HCT116 (cell line): ENCODE measurements at regions not wholly inside any gene's neighbourhood (a gene's known extent, or its start where the extent isn't known, plus 50 kb on each side); places are given as distances from the start of the nearest gene placed in this dataset.
"Not testable (repeated sequence)": the region's sequence is repeated elsewhere in the genome, so short reads cannot be mapped to it uniquely, and the experiment has no call there.

Source experiments
- ATAC-seq: fragments of 200-7000 bp; cut with Tn5 transposase; 2 replicates; pipeline ENCODE4 v1.9.1; 2020; ENCODE audit warnings: mild to moderate bottlenecking, moderate library complexity
- BruUV-seq: library from RNA; stranded (reverse); fragments of 400-500 nt; replicated peaks from 2 replicates; lab custom pipeline; 2021; lab: Mats Ljungman, UMichigan
- CTCF ChIA-PET: fragments of 300-600 bp; sonication (Branson Sonifier 250); formaldehyde crosslinking; loops from one replicate; lab custom pipeline; 2021; ENCODE audit warnings: antibody characterized with exemption; lab: Charles Lee
- POLR2A ChIA-PET: fragments of 300-600, 350-600 bp; sonication (Branson Sonifier 250); formaldehyde crosslinking; loops from one replicate; lab custom pipeline; 2021; ENCODE audit warnings: antibody characterized with exemption; lab: Charles Lee
- RAD21 ChIA-PET, 2 experiments: fragments of 300-600 bp; sonication (Branson Sonifier 250); formaldehyde crosslinking; loops; one replicate each; lab custom pipeline; 2023; ENCODE audit warnings: low total read pairs in 2 of 2; ENCODE audit not compliant: uncharacterized antibody in 2 of 2, unreplicated experiment in 2 of 2, low non-redundant PET in 1 of 2; lab: Charles Lee
- DNase-seq: peaks from one replicate; pipeline ENCODE4 v3.0.0-alpha.2; 2010; ENCODE audit warnings: low read depth, low spot score
- H2AFZ ChIP-seq: fragments of 200-600 bp; shearing (Covaris generic), sonication (generic); 2 replicates; pipeline ENCODE4 v1.6.1; 2017; ENCODE audit warnings: low read depth, mixed run types, mixed read lengths, antibody characterized with exemption, low read length; ENCODE audit not compliant: poor library complexity, severe bottlenecking
- H3K27ac ChIP-seq: 2 replicates; pipeline ENCODE4 v1.5.1; 2012; ENCODE audit warnings: low read depth, low read length
- H3K27me3 ChIP-seq: fragments of 200-600 bp; sonication (generic); 2 replicates; pipeline ENCODE4 v1.6.1; 2016; ENCODE audit warnings: mixed run types, low read length, mixed read lengths; ENCODE audit not compliant: insufficient read depth
- H3K36me3 ChIP-seq, 2 experiments: fragments of 200-500 bp in 1 of 2; fragments of 200-600 bp in 1 of 2; sonication (Bioruptor generic) in 1 of 2; sonication (generic) in 1 of 2; 2 replicates each; pipeline versions ENCODE4 v1.5.1 to v1.6.1; 2014 to 2016; ENCODE audit warnings: low read length in 2 of 2, inconsistent platforms in 1 of 2, mixed read lengths in 1 of 2, mixed run types in 1 of 2; ENCODE audit not compliant: insufficient read depth in 2 of 2, control insufficient read depth in 1 of 2
- H3K4me1 ChIP-seq, 2 experiments: fragments of 200-600 bp in 1 of 2; sonication (generic) in 1 of 2; 2 replicates each; pipeline versions ENCODE4 v1.5.1 to v1.6.1; 2012 to 2017; ENCODE audit warnings: low read length in 2 of 2, inconsistent platforms in 1 of 2, mild to moderate bottlenecking in 1 of 2, mixed read lengths in 1 of 2, mixed run types in 1 of 2, moderate library complexity in 1 of 2; ENCODE audit not compliant: insufficient read depth in 2 of 2, control insufficient read depth in 1 of 2
- H3K4me2 ChIP-seq: fragments of 200-600 bp; sonication (generic); 2 replicates; pipeline ENCODE4 v1.6.1; 2017; ENCODE audit warnings: mixed run types, low read length, mixed read lengths
- H3K4me3 ChIP-seq, 2 experiments: fragments of 200-600 bp in 1 of 2; sonication (generic) in 1 of 2; replicated peaks in 1 of 2; 2 replicates each; pipeline ENCODE4 v1.5.1; 2011 to 2016; ENCODE audit warnings: low read length in 2 of 2, control low read depth in 1 of 2, low read depth in 1 of 2, mild to moderate bottlenecking in 1 of 2, mixed read lengths in 1 of 2, mixed run types in 1 of 2
- H3K79me2 ChIP-seq: fragments of 200-600 bp; sonication (generic); 2 replicates; pipeline ENCODE4 v1.6.1; 2017; ENCODE audit warnings: mild to moderate bottlenecking, mixed run types, low read length, moderate library complexity, mixed read lengths; ENCODE audit not compliant: insufficient read depth
- H3K9ac ChIP-seq: fragments of 200-600 bp; sonication (generic); 2 replicates; pipeline ENCODE4 v1.6.1; 2016; ENCODE audit warnings: low read length, mixed read lengths
- H3K9me2 ChIP-seq: fragments of 200-600 bp; sonication (generic), shearing (Covaris generic); 2 replicates; pipeline ENCODE4 v1.6.1; 2017; ENCODE audit warnings: mixed run types, mild to moderate bottlenecking, moderate library complexity; ENCODE audit not compliant: insufficient read depth
- H3K9me3 ChIP-seq, 2 experiments: fragments of 200-500 bp in 1 of 2; fragments of 200-600 bp in 1 of 2; sonication (Bioruptor generic) in 1 of 2; sonication (generic) in 1 of 2; 2 replicates each; pipeline ENCODE4 v1.6.1; 2014 to 2017; ENCODE audit warnings: low read length in 2 of 2, mixed read lengths in 2 of 2, inconsistent platforms in 1 of 2, low read depth in 1 of 2, mild to moderate bottlenecking in 1 of 2, mixed run types in 1 of 2, moderate library complexity in 1 of 2; ENCODE audit not compliant: control insufficient read depth in 1 of 2, insufficient read depth in 1 of 2
- H4K20me1 ChIP-seq: fragments of 200-600 bp; sonication (generic), shearing (Covaris generic); 2 replicates; pipeline ENCODE4 v1.6.1; 2017; ENCODE audit warnings: mixed run types, mild to moderate bottlenecking, moderate library complexity; ENCODE audit not compliant: insufficient read depth
- EGR1 ChIP-seq: IDR thresholded peaks from 2 replicates; pipeline ENCODE4 v1.6.1; 2012; ENCODE audit warnings: low read depth
- EZH2phosphoT487 ChIP-seq: fragments of 200-600 bp; IDR thresholded peaks from 2 replicates; pipeline ENCODE4 v1.6.1; 2018; ENCODE audit warnings: antibody characterized with exemption, borderline replicate concordance
- FOSL1 ChIP-seq: IDR thresholded peaks from 2 replicates; pipeline ENCODE4 v1.6.1; 2012; ENCODE audit warnings: low read depth
- JUND ChIP-seq: IDR thresholded peaks from 2 replicates; pipeline ENCODE4 v1.6.1; 2012
- POLR2A ChIP-seq: IDR thresholded peaks from 2 replicates; pipeline ENCODE4 v1.7.0; 2011; ENCODE audit warnings: borderline replicate concordance; ENCODE audit not compliant: insufficient read depth, insufficient read length; ENCODE audit errors: extremely low read depth
- SIN3A ChIP-seq: IDR thresholded peaks from 2 replicates; pipeline ENCODE4 v1.6.1; 2012; ENCODE audit warnings: low read depth
- SP1 ChIP-seq: IDR thresholded peaks from 2 replicates; pipeline ENCODE4 v1.6.1; 2012; ENCODE audit warnings: low read depth
- ZFX ChIP-seq: fragments of 450-650 bp; IDR thresholded peaks from 2 replicates; pipeline ENCODE4 v1.6.1; 2017
- intact Hi-C: fragments of 100-400 bp; cut with micrococcal nuclease; formaldehyde crosslinking; loops from 2 replicates; pipeline ENCODE4 v1.10.0; 2022
- TF ChIP-seq, protein P1 (sequence below), 3 experiments: fragments of 200-600 bp in 1 of 3; sonication (generic) in 1 of 3; IDR thresholded peaks in 2 of 3; conservative IDR thresholded peaks in 1 of 3; 2 replicates each; pipeline ENCODE4 v1.5.1; 2012 to 2017; ENCODE audit warnings: low read depth in 2 of 3, low read length in 2 of 3, antibody characterized with exemption in 1 of 3, borderline replicate concordance in 1 of 3, control low read depth in 1 of 3, mild to moderate bottlenecking in 1 of 3, mixed read lengths in 1 of 3, mixed run types in 1 of 3, moderate library complexity in 1 of 3; ENCODE audit not compliant: insufficient read depth in 1 of 3

DNA sequence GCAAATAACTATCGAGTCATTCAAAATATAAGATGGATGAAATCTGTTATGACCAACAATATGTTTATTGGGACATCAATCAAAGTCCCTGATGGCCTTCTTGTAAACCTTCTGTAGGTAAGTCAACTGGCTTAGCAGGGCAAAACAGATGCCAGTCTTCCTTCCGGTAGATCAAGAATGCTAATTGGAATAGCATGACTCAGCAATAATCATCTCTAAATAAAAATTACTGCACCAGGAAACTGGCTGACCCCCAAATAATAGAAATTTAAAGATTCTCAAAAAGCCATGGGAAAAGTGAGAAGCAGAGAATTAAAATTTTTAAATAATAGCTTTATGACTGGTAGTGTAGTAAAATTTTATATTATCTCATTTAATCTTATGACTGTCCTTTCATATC is 1005.4 kb downstream of the OLFM4 start:
- no peaks in the 10 kb centered on the region for H3K79me2 ChIP-seq
- H3K9me3 ChIP-seq = peaks cover 5 to 21% of the 10 kb centered on the region in 2 experiments; a peak in 2 of 4 replicates
- no peak overlapping the region for H3K4me3 ChIP-seq
- H3K27me3 ChIP-seq = no peaks in the 10 kb centered on the region
- H3K9me2 ChIP-seq = no peaks in the 10 kb centered on the region
- H4K20me1 ChIP-seq = no peaks in the 10 kb centered on the region
- no peak for TF ChIP-seq EGR1
- TF ChIP-seq JUND = no peak
- no peak for TF ChIP-seq SIN3A
- TF ChIP-seq SP1 = no peak
- no peak for TF ChIP-seq ZFX
- no peak for TF ChIP-seq POLR2A
- TF ChIP-seq, protein P1, sequence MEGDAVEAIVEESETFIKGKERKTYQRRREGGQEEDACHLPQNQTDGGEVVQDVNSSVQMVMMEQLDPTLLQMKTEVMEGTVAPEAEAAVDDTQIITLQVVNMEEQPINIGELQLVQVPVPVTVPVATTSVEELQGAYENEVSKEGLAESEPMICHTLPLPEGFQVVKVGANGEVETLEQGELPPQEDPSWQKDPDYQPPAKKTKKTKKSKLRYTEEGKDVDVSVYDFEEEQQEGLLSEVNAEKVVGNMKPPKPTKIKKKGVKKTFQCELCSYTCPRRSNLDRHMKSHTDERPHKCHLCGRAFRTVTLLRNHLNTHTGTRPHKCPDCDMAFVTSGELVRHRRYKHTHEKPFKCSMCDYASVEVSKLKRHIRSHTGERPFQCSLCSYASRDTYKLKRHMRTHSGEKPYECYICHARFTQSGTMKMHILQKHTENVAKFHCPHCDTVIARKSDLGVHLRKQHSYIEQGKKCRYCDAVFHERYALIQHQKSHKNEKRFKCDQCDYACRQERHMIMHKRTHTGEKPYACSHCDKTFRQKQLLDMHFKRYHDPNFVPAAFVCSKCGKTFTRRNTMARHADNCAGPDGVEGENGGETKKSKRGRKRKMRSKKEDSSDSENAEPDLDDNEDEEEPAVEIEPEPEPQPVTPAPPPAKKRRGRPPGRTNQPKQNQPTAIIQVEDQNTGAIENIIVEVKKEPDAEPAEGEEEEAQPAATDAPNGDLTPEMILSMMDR (IDR thresholded peaks at IDR 0.05 in 2 of 3, conservative IDR thresholded peaks at IDR 0.05 in 1 of 3; ENCODE audit: borderline replicate concordance in 1 of 3, insufficient read depth in 1 of 3, low read depth in 2 of 3, low read length in 2 of 3) = no peak
- TF ChIP-seq EZH2phosphoT487 = no peak
- no peak for TF ChIP-seq FOSL1
- RAD21 ChIA-PET = no interaction called here
- no peaks in the 10 kb centered on the region for H3K4me1 ChIP-seq
- H3K4me2 ChIP-seq = no peak overlapping the region
- CTCF ChIA-PET = no interaction called here
- H2AFZ ChIP-seq = no peak overlapping the region
- BruUV-seq = no TSS peak
- intact Hi-C loops = no loop called here
- no peak overlapping the region for H3K27ac ChIP-seq
- POLR2A ChIA-PET = no interaction called here
- H3K9ac ChIP-seq = no peak overlapping the region
- ATAC-seq (no peak), DNase-seq (no peak)
- H3K36me3 ChIP-seq = no peaks in the 10 kb centered on the region

DNA sequence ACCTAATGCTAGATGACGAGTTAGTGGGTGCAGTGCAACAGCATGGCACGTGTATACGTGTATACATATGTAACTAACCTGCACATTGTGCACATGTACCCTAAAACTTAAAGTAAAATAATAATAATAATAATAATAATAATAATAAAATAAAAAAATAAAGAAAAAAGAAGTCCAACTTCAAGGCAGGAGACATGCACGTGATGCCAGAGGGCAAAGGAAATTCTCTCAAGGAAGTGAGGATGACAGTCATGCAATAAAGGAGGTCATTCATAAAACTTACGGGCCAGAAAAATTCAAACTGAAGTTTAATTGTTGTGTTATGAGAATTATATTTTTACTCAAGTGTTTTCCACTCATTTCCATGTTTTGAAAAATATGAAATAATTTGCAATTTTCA is 1028.8 kb downstream of the OLFM4 start:
- RAD21 ChIA-PET, H3K4me2 ChIP-seq, H3K79me2 ChIP-seq, intact Hi-C loops, ATAC-seq, POLR2A ChIA-PET, H3K4me1 ChIP-seq, H3K9me2 ChIP-seq, DNase-seq, H3K4me3 ChIP-seq, CTCF ChIA-PET, H3K27ac ChIP-seq, H2AFZ ChIP-seq, H3K36me3 ChIP-seq, H4K20me1 ChIP-seq, BruUV-seq, H3K9ac ChIP-seq, H3K27me3 ChIP-seq: not testable (repeated sequence)
- H3K9me3 ChIP-seq = peaks cover 10 to 14% of the 10 kb centered on the region in 2 experiments; a peak in 3 of 4 replicates

DNA sequence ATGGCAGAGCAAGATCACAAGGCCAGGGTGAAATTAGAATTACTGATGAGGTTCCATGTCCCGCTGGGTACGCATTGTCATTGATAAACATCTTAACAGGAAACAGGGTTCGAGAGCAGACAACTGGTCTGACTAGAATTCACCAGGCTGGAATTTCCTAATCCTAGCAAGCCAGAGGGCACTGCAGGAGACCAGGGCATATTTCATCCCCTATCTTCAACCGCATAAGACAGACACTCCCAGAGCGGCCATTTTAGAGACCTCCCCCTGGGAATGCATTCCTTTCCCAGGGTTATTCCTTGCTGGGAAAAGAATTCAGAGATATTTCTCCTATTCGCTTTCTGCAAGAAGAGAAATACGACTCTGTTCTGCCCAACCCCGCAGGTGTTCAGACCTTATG is 1041.3 kb downstream of the OLFM4 start:
- BruUV-seq, intact Hi-C loops, H3K9me2 ChIP-seq, CTCF ChIA-PET, H4K20me1 ChIP-seq, H3K9ac ChIP-seq, ATAC-seq, H3K4me2 ChIP-seq, H2AFZ ChIP-seq, H3K4me3 ChIP-seq, RAD21 ChIA-PET, POLR2A ChIA-PET, H3K36me3 ChIP-seq, H3K79me2 ChIP-seq, H3K4me1 ChIP-seq, DNase-seq, H3K27me3 ChIP-seq, H3K27ac ChIP-seq: not testable (repeated sequence)
- H3K9me3 ChIP-seq = peaks cover 13 to 17% of the 10 kb centered on the region in 2 experiments; a peak in 3 of 4 replicates
